GM12873 (cell line): ENCODE measurements at regions not wholly inside any gene's neighbourhood (a gene's known extent, or its start where the extent isn't known, plus 50 kb on each side); places are given as distances from the start of the nearest gene placed in this dataset.

Experiments used
- CTCF ChIP-seq: IDR thresholded peaks from 2 replicates; pipeline ENCODE4 v1.5.1; 2012; ENCODE audit warnings: low read depth, mild to moderate bottlenecking, moderate library complexity, low read length, control low read depth; ENCODE audit not compliant: insufficient read depth; ENCODE audit errors: missing control alignments

- TF ChIP-seq CTCF, result no peak
Measured at GRCh38 chr14:71722885-71723284, 209.3 kb upstream of the RGS6 start.

GRCh38 chr14:71725922-71726579 lies 206.2 kb upstream of the RGS6 start:
- TF ChIP-seq CTCF, result no peak

DNA sequence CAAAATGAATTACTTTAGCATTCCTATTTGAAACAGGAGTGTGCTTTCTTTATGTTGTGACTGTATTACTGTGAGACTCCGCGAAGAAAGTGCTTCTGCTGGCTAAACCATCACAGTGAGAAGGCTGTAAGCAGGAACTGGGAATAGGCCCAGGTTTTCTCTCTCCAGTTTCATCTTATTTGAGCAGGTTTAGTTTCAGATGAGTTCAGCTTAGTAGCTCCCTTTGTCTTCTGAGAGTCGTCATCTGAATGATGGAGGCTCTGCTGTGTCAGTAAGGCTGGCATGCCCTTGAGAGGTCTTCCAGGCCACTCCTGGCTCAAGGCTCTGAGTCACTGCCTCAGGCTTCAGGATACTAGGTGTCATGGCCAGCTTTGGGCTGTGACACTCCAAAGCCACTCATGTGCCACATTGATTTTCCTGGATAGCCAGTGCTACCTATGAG lies 205.6 kb upstream of the RGS6 start:
- TF ChIP-seq CTCF, result no peak

DNA sequence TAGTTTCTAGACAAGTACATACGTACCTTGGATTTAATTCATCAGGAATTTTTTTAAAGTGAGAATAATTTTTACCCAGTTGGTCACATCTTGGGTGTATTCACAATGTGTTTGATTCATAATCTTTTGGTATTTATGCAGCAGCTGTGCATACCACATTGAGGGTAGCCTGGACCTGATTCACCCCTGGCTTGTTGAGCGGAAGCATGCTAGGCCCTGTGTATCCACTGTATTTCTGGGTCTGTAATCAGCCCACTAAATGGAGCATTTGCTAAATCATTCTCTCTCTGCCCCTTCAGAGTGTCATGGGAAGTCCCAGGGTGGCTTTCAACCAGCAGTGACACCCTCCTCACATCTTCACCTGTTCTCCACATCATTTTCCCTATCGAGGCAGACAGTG lies 203.8 kb upstream of the RGS6 start:
- TF ChIP-seq CTCF, result no peak

DNA sequence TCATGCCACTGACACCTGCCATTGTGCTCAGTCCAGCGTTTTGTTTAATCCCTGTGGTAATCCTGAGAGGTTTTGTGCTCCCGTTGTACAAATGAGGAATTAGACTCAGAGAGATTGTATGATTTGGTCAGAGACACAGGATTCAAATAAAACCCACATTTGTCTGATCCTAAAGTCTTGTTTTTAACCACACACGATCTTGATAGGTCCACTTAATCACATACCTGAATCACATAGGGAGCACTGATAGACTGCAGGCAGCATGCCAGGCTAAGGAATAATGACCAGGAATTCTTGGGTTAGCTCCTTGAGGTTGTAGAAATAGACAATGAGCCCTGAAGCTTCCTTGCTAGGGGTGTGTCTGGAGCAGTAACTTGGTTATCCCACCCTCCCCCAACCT lies 202.6 kb upstream of the RGS6 start:
- no peak for TF ChIP-seq CTCF

GRCh38 chr14:71730471-71730870 lies 201.8 kb upstream of the RGS6 start:
- no peak for TF ChIP-seq CTCF

- no peak for TF ChIP-seq CTCF
Measured at GRCh38 chr14:71731096-71731495, 201.1 kb upstream of the RGS6 start.
